Prostate gland (tissue), 2 donors: ENCODE measurements at regions not wholly inside any gene's neighbourhood (a gene's known extent, or its start where the extent isn't known, plus 50 kb on each side); places are given as distances from the start of the nearest gene placed in this dataset.

Source experiments
- POLR2A ChIP-seq: fragments of 450-650 bp; IDR thresholded peaks from one replicate; pipeline ENCODE4 v1.6.1; 2016; ENCODE audit warnings: antibody characterized with exemption, mild to moderate bottlenecking
- TF ChIP-seq, protein P1 (sequence below), 4 experiments: fragments of 200-600 bp in 2 of 4; fragments of 450-650 bp in 2 of 4; sonication (generic) in 2 of 4; IDR thresholded peaks; 1 replicate in 3 of 4; 2 replicates in 1 of 4; pipeline ENCODE4 v1.5.1; 2016 to 2019; ENCODE audit warnings: antibody characterized with exemption in 4 of 4, mild to moderate bottlenecking in 2 of 4, moderate library complexity in 2 of 4

DNA sequence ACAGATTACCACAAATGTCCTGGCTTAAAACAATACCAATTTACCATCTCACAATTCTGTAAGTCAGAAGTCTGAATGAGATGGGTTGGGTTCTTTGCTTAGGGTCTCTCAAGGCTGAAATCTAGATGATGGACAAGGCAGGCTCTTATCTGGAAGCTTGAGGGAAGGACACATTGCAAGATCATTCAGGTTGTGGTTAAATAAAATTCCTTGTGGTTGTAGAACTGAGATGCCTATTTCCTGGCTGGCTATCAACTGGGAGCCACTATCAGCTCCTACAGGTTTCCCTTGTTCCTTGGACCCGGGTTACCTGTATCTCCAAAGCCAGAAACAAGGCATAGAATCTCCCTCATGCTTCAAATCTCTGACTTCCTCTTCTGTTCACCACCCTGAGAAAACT is 148.4 kb downstream of the MDFIC start:
- TF ChIP-seq, protein P1, sequence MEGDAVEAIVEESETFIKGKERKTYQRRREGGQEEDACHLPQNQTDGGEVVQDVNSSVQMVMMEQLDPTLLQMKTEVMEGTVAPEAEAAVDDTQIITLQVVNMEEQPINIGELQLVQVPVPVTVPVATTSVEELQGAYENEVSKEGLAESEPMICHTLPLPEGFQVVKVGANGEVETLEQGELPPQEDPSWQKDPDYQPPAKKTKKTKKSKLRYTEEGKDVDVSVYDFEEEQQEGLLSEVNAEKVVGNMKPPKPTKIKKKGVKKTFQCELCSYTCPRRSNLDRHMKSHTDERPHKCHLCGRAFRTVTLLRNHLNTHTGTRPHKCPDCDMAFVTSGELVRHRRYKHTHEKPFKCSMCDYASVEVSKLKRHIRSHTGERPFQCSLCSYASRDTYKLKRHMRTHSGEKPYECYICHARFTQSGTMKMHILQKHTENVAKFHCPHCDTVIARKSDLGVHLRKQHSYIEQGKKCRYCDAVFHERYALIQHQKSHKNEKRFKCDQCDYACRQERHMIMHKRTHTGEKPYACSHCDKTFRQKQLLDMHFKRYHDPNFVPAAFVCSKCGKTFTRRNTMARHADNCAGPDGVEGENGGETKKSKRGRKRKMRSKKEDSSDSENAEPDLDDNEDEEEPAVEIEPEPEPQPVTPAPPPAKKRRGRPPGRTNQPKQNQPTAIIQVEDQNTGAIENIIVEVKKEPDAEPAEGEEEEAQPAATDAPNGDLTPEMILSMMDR (IDR thresholded peaks at IDR 0.05) = no peak
- no peak for TF ChIP-seq POLR2A
